ENCODE measurements at regions not wholly inside any gene's neighbourhood (a gene's known extent, or its start where the extent isn't known, plus 50 kb on each side); places are given as distances from the start of the nearest gene placed in this dataset.
"Not testable (repeated sequence)": the region's sequence is repeated elsewhere in the genome, so short reads cannot be mapped to it uniquely, and the experiment has no call there.

GRCh38 chr18:76046221-76046620 is 448.8 kb downstream of the ZNF516 start:
- DNase-seq (ENCODE audit: low spot score): peak; percentile 92

- DNase-seq (ENCODE audit: low spot score): no peak
Observed at GRCh38 chr18:76042511-76042910, 452.5 kb downstream of the ZNF516 start.

DNA sequence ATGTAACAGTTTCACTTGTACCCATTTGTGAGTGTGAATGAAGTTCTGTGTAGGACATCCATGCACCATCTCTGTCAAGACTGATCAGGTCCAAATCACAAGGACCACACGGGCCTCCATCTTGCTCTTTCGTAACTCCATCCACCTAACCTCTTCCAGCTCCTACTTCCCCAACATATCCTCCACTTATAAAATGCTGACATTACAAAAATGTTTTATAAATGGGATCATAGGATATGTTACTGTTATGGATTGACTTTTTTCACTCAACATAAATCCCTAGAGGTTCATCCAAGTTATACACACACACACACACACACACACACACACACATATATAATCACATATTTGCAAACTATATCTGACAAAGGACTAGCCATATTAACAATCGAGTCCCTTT is 476.8 kb downstream of the ZNF516 start:
- no peak for DNase-seq (ENCODE audit: low spot score)

GRCh38 chr18:76013057-76013456 is 482.0 kb downstream of the ZNF516 start:
- no peak for DNase-seq (ENCODE audit: low spot score)

GRCh38 chr18:76005632-76006208 is 489.3 kb downstream of the ZNF516 start:
- peak; percentile 11 for DNase-seq (ENCODE audit: low spot score)

DNA sequence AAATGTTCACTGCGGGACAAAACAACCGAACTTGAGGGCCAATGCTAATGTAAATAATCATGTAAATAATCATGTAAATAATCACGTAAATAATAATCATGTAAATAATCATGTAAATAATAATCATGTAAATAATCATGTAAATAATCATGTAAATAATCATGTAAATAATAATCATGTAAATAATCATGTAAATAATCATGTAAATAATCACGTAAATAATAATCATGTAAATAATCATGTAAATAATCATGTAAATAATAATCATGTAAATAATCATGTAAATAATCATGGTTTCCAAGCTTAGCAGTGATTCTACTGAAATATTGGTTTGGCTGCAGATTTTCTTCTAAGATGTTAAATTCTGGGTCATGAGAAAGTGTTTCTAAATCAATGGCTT is 507.1 kb downstream of the ZNF516 start:
- not testable (repeated sequence) for DNase-seq (ENCODE audit: low spot score)

GRCh38 chr18:75984853-75985252 is 510.2 kb downstream of the ZNF516 start:
- DNase-seq (ENCODE audit: low spot score): no peak

- DNase-seq (ENCODE audit: low spot score): no peak
Observed at GRCh38 chr18:75981102-75981501, 513.9 kb downstream of the ZNF516 start.

- DNase-seq (ENCODE audit: low spot score): no peak
Observed at GRCh38 chr18:75977081-75977480, 518.0 kb downstream of the ZNF516 start.

DNA sequence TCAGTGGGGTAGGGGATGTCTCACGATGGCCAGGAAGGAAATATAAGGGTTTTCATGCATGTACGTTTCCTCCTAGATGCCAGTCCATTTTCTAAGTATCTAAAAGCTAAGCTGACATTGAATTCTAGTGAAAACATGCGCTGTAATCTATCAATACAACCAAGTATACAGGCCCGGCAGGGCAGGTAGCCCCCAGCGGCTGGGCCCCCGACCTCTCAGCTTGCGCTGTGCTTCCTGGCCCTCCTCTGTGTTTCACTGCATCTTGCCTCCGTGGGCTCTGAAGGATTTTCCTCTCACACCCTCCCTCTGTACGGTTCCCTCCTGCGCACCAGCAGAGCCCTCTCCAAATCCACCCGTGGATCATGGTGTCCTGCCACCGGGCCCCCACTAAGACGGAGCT is 524.8 kb downstream of the ZNF516 start:
- DNase-seq (ENCODE audit: low spot score): no peak

DNA sequence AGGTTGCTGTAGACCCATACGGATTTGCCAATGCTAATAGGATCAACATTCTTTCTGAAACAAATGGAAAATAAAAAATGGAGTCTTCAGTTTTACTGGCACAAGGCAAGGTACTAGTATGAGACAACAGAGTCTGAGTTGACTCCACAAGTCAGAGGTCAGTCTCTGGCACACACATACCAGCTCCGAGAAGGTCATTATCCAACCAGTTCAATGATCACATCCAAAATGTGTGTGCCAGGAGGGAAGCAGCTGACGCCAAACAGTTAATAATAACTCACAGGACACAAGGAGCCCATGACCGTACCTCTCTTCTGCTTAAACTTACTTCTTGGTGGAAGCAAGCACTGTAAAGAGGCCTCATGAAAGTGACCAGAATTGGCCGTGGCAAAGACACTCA is 528.6 kb downstream of the ZNF516 start:
- no peak for DNase-seq (ENCODE audit: low spot score)

DNA sequence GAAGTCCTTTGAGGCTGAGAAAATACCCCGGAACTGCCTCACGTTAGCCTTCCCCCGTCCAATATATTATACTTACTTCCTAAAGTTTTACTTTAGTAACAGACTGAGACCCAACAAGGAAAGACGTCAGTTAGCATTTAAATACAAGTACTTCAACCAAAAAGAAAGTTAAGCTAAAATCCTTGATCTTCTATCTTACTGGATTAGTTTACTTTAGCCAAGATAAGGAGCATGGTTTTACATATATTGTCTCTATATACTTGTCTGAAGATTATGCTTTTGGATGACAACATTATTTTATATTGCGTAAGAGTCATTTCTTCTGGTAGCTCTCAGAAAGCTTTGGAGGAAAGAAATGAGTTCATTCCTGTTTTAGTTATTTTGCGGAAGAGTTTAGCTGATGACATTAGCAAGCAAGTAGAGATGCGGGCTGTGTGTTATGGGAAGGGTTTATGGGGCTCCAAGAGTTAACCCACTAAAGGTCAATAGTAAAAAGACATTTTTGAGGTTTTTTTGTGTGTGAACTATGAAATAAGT is 532.9 kb downstream of the ZNF516 start:
- peak; percentile 83 for DNase-seq (ENCODE audit: low spot score)

- not testable (repeated sequence) for DNase-seq (ENCODE audit: low spot score)
Observed at GRCh38 chr18:75960356-75960755, 532.9 kb upstream of the SMIM21 start.

DNA sequence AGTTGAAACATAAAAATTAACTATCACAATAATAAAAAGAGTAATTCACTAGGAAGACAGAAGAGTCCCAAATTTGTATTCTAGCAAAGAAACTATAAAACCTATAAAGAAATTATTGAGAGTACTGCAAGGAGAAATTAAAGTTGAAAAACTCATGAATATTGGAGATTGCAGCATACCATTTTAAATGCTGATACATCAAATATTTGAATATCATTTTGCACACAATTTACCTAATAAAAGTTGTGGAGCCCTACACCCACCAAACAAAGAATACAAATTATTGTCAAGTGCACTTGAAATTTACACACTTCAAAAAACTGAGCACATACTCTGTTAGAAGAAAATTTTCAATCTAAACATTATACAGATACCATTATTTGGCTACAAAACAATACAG is 531.6 kb upstream of the SMIM21 start:
- DNase-seq (ENCODE audit: low spot score): no peak

GRCh38 chr18:75958683-75959082 is 531.2 kb upstream of the SMIM21 start:
- no peak for DNase-seq (ENCODE audit: low spot score)

DNA sequence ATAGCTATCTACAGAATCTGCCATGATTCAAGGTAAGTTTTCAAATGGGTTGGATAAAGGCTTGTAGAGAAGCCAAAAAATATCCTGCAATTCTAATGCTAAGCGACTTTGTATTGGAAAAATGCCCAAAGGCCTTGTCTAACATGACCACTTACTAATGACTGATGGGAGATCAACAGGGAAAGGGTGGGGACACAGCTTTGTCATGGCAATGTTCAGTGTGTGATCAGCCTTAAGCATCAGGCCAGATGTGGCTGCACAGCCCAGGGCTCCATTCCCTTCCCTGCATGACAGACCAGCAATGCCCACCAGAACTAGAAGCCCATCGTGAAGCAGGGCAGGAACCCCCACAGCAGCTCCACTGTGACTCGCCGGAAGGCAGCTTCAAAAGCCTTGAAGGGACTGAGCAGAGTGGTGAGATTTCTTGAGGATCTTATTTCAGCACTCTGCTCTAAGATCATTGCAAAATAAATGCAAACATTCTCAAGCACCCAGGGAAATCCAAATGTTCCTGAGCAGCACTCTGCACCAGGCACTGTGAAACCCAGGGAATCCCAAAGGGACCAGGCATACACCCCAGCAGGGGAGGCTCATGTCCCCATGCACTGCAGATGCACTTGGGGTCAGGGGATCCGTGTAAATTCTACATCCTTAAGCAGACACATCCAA is 517.9 kb upstream of the SMIM21 start:
- no peak for DNase-seq (ENCODE audit: low spot score)

DNA sequence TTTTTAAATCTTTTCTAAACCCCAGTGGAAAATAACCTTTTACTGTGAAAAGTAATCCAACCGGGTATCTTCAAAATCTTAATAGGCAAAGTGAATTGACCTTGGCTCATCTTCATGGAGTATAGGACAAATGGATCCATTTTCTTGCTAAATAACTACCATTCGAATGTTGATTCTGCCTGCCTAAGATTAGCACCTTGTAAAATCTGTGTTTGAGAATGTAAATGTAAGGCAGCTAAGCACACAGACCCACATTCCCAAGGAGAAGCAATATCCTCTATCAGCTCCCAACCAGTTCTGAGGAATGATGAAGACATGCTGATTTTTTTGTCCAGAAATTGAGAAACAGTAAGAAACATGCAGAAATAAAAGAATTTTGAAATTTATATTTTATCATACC is 509.8 kb upstream of the SMIM21 start:
- DNase-seq (ENCODE audit: low spot score): no peak

- DNase-seq (ENCODE audit: low spot score): no peak
Observed at GRCh38 chr18:75936862-75937261, 509.4 kb upstream of the SMIM21 start.

DNA sequence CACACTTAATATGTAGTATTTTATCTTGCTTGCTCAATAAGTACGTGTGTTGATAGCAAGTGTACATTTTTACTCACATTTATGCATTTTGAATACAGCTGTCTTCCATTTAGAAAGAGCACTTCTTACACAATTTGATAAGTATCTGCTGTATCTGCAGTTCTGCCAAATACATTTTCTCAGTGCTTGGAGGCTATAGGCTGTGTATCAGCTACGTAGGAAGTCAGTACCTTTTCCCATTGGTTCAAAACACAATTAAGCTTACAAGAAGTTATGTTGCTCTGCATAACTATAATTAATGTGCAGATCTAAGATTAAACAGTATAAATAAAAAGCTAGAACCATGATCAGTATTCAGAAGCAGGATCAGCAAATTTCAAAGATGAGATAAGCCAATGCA is 503.6 kb upstream of the SMIM21 start:
- peak; percentile 47 for DNase-seq (ENCODE audit: low spot score)

GRCh38 chr18:75928706-75929105 is 501.2 kb upstream of the SMIM21 start:
- DNase-seq (ENCODE audit: low spot score): no peak

GRCh38 chr18:75927791-75928190 is 500.3 kb upstream of the SMIM21 start:
- DNase-seq (ENCODE audit: low spot score): no peak

DNA sequence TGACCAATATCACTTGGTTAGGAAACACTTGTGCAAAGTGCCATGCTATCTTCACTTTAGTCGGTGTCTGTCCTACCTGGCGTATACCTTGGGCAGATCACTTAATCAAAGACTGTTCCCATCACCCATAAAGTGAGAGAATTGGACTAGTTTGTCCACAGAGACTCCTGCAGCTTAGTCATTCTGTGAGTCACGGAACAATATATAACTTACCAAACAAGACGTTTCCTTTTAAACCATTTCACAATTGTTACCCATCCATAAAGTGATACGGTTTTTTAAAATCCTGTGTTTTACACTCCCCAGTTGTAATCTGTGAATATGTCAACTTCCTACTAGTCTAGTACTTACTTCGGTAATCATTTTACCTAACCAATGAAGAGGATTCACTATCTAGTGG is 499.3 kb upstream of the SMIM21 start:
- DNase-seq (ENCODE audit: low spot score): no peak

GRCh38 chr18:75923169-75923568 is 495.7 kb upstream of the SMIM21 start:
- DNase-seq (ENCODE audit: low spot score): peak; percentile 67

GRCh38 chr18:75916624-75916982 is 489.1 kb upstream of the SMIM21 start:
- DNase-seq (ENCODE audit: low spot score): no peak
